CD14-positive monocyte (primary cell): ENCODE measurements at regions not wholly inside any gene's neighbourhood (a gene's known extent, or its start where the extent isn't known, plus 50 kb on each side); places are given as distances from the start of the nearest gene placed in this dataset.

Source experiments
- DNase-seq, 3 donors: peaks; one replicate each; pipeline ENCODE4 v3.0.0-alpha.2; 2011 to 2022
- H2AFZ ChIP-seq: 2 replicates; pipeline ENCODE4 v1.6.0; 2012; ENCODE audit warnings: mild to moderate bottlenecking, low read depth, low read length, inconsistent platforms; ENCODE audit not compliant: insufficient read depth, poor library complexity, severe bottlenecking
- H3K27ac ChIP-seq, 2 donors: 1 replicate in 1 of 2; 2 replicates in 1 of 2; pipeline ENCODE4 v1.5.1; 2012 to 2013; ENCODE audit warnings: low read length in 2 of 2, control low read depth in 1 of 2, inconsistent platforms in 1 of 2, low read depth in 1 of 2, mild to moderate bottlenecking in 1 of 2
- H3K27me3 ChIP-seq, 2 donors: one replicate each; pipeline versions ENCODE4 v1.6.0 to v1.6.1; 2011 to 2013; ENCODE audit warnings: low read length in 2 of 2; ENCODE audit not compliant: control insufficient read depth in 2 of 2, insufficient read depth in 2 of 2
- H3K36me3 ChIP-seq, 2 donors: replicated peaks in 1 of 2; 1 replicate in 1 of 2; 2 replicates in 1 of 2; pipeline versions ENCODE4 v1.5.1 to v1.6.1; 2012 to 2013; ENCODE audit warnings: low read length in 2 of 2, control low read depth in 1 of 2, inconsistent platforms in 1 of 2, mild to moderate bottlenecking in 1 of 2; ENCODE audit not compliant: insufficient read depth in 2 of 2, control insufficient read depth in 1 of 2
- H3K4me1 ChIP-seq, 2 donors: 1 replicate in 1 of 2; 2 replicates in 1 of 2; pipeline versions ENCODE4 v1.5.1 to v1.6.1; 2012 to 2013; ENCODE audit warnings: low read length in 2 of 2, control low read depth in 1 of 2, inconsistent platforms in 1 of 2, mild to moderate bottlenecking in 1 of 2, moderate library complexity in 1 of 2; ENCODE audit not compliant: insufficient read depth in 2 of 2, control insufficient read depth in 1 of 2
- H3K4me2 ChIP-seq: replicated peaks from 2 replicates; pipeline ENCODE3; 2012; ENCODE audit warnings: low read length, moderate library complexity, mild to moderate bottlenecking; ENCODE audit not compliant: poor library complexity, severe bottlenecking; ENCODE audit errors: extremely low read depth
- H3K4me3 ChIP-seq, 3 experiments: fragments of 200-600 bp in 1 of 3; sonication (generic) in 1 of 3; replicated peaks in 1 of 3; 1 replicate in 2 of 3; 2 replicates in 1 of 3; pipeline ENCODE4 v1.5.1; 2011 to 2013; ENCODE audit warnings: low read length in 3 of 3, mild to moderate bottlenecking in 3 of 3, control low read depth in 2 of 3, low read depth in 2 of 3, inconsistent platforms in 1 of 3, moderate library complexity in 1 of 3
- H3K79me2 ChIP-seq: 2 replicates; pipeline ENCODE4 v1.6.0; 2012; ENCODE audit warnings: mild to moderate bottlenecking, control low read depth, inconsistent platforms, low read length, moderate library complexity; ENCODE audit not compliant: insufficient read depth
- H3K9ac ChIP-seq: 2 replicates; pipeline ENCODE4 v1.6.0; 2017; ENCODE audit warnings: low read length, mild to moderate bottlenecking; ENCODE audit not compliant: insufficient read depth, poor library complexity, severe bottlenecking
- H3K9me3 ChIP-seq, 2 donors: replicated peaks in 1 of 2; 1 replicate in 1 of 2; 2 replicates in 1 of 2; pipeline versions ENCODE4 v1.5.1 to v1.6.1; 2012 to 2013; ENCODE audit warnings: low read length in 2 of 2, control low read depth in 1 of 2; ENCODE audit not compliant: control insufficient read depth in 1 of 2, insufficient read depth in 1 of 2
- H4K20me1 ChIP-seq: 2 replicates; pipeline ENCODE4 v1.6.0; 2012; ENCODE audit warnings: mild to moderate bottlenecking, low read length, control low read depth, moderate library complexity; ENCODE audit not compliant: insufficient read depth
- H3K27ac Mint-ChIP-seq, 7 donors: one replicate each; pipeline ENCODE4 v1.8.0; 2020; ENCODE audit warnings: mild to moderate bottlenecking in 7 of 7, mixed read lengths in 7 of 7, moderate library complexity in 6 of 7, inconsistent platforms in 2 of 7
- H3K27me3 Mint-ChIP-seq, 3 donors: one replicate each; pipeline ENCODE4 v1.8.0; 2021 to 2022; ENCODE audit warnings: low read depth in 3 of 3, mild to moderate bottlenecking in 3 of 3, mixed read lengths in 3 of 3, moderate library complexity in 3 of 3, inconsistent platforms in 1 of 3
- H3K36me3 Mint-ChIP-seq, 2 donors: one replicate each; pipeline ENCODE4 v1.8.0; 2020; ENCODE audit warnings: mixed read lengths in 2 of 2, inconsistent platforms in 1 of 2, mild to moderate bottlenecking in 1 of 2
- H3K4me1 Mint-ChIP-seq: one replicate; pipeline ENCODE4 v1.8.0; 2020; ENCODE audit warnings: mild to moderate bottlenecking, mixed read lengths
- H3K4me3 Mint-ChIP-seq, 2 donors: one replicate each; pipeline ENCODE4 v1.8.0; 2020; ENCODE audit warnings: mild to moderate bottlenecking in 2 of 2, mixed read lengths in 2 of 2, moderate library complexity in 1 of 2
- H3K9me3 Mint-ChIP-seq, 7 donors: one replicate each; pipeline ENCODE4 v1.8.0; 2020 to 2022; ENCODE audit warnings: mixed read lengths in 7 of 7, mild to moderate bottlenecking in 6 of 7, moderate library complexity in 6 of 7, inconsistent platforms in 2 of 7
- WGBS: methylation state at CpG from one replicate; pipeline ENCODE4 v1.1.5; 2013; ENCODE audit warnings: missing lambda C conversion rate; ENCODE audit not compliant: insufficient coverage; 5-methylcytosine and 5-hydroxymethylcytosine counted together
- intact Hi-C, 2 donors: fragments of 100-400 bp; cut with micrococcal nuclease; formaldehyde crosslinking; loops; one replicate each; pipeline versions ENCODE4 v1.15.0 to v1.15.1; 2023
- TF ChIP-seq, protein P1 (sequence below): fragments of 200-600 bp; IDR thresholded peaks from one replicate; pipeline ENCODE4 v1.8.0; 2022; ENCODE audit warnings: antibody characterized with exemption, mild to moderate bottlenecking

- Histone ChIP-seq H3K9ac (no peak overlapping the region), H3K27ac (no peak overlapping the region), H3K9me3 (peaks cover 0 to 4% of the 10 kb centered on the region in 2 donors), H2AFZ (no peak overlapping the region), H3K27me3 (no peaks in the 10 kb centered on the region), H3K4me3 (no peak overlapping the region), H4K20me1 (no peaks in the 10 kb centered on the region), H3K4me2 (no peak overlapping the region), H3K4me1 (no peaks in the 10 kb centered on the region), H3K79me2 (no peaks in the 10 kb centered on the region), H3K36me3 (no peaks in the 10 kb centered on the region)
- intact Hi-C loops = no loop called here
- H3K4me3 Mint-ChIP-seq = no peak overlapping the region
- H3K36me3 Mint-ChIP-seq = no peaks in the 10 kb centered on the region
- no peak overlapping the region for H3K27ac Mint-ChIP-seq
- no peaks in the 10 kb centered on the region for H3K27me3 Mint-ChIP-seq
- WGBS = no CpG with 5 or more reads among the region's 2 CpGs
- TF ChIP-seq, protein P1, sequence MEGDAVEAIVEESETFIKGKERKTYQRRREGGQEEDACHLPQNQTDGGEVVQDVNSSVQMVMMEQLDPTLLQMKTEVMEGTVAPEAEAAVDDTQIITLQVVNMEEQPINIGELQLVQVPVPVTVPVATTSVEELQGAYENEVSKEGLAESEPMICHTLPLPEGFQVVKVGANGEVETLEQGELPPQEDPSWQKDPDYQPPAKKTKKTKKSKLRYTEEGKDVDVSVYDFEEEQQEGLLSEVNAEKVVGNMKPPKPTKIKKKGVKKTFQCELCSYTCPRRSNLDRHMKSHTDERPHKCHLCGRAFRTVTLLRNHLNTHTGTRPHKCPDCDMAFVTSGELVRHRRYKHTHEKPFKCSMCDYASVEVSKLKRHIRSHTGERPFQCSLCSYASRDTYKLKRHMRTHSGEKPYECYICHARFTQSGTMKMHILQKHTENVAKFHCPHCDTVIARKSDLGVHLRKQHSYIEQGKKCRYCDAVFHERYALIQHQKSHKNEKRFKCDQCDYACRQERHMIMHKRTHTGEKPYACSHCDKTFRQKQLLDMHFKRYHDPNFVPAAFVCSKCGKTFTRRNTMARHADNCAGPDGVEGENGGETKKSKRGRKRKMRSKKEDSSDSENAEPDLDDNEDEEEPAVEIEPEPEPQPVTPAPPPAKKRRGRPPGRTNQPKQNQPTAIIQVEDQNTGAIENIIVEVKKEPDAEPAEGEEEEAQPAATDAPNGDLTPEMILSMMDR = no peak
- no peaks in the 10 kb centered on the region for H3K4me1 Mint-ChIP-seq
- no peak for DNase-seq
- peaks cover 0 to 8% (median 3%) of the 10 kb centered on the region in 7 donors for H3K9me3 Mint-ChIP-seq
Measured at GRCh38 chr13:105871326-105871725, 664.1 kb downstream of the EFNB2 start.

DNA sequence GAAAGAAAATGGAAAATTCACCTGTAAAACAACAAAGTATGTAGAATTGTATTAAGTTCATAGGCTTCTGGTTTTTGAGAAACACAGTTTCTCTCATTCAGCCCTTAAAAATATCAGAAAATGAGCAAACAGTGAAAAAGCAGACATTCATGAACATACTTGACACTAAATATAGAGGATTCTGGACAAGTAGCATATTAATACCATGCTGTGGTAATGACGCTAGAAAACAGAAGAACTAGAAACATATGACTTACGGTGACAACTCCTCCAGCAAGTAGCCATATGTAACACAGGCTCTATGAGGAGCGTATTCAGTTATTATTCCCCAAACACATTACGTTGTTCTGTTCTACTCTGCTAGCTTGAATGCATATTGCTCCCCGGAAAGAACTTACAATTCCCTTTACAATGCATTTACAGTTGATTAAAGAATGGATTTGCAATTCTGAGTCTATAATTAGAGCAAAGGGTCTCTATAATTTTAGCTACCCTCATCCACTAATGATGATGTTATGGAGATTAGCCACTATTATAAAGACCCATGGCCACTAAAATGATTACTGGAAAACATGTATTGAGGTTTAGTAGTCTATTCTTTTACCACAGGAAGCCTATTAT is 672.1 kb downstream of the EFNB2 start:
- TF ChIP-seq, protein P1 = no peak
- Histone ChIP-seq H3K9me3 (peaks cover 0 to 9% of the 10 kb centered on the region in 2 donors), H3K4me2 (no peak overlapping the region), H3K36me3 (no peaks in the 10 kb centered on the region), H3K9ac (no peak overlapping the region), H4K20me1 (no peaks in the 10 kb centered on the region), H3K4me3 (no peak overlapping the region), H2AFZ (no peak overlapping the region), H3K27me3 (no peaks in the 10 kb centered on the region), H3K27ac (no peak overlapping the region), H3K4me1 (no peaks in the 10 kb centered on the region), H3K79me2 (no peaks in the 10 kb centered on the region)
- WGBS = 75% methylated on average over 2 of the region's 5 CpGs
- no peaks in the 10 kb centered on the region for H3K4me1 Mint-ChIP-seq
- peaks cover 0 to 7% (median 4%) of the 10 kb centered on the region in 7 donors for H3K9me3 Mint-ChIP-seq
- H3K36me3 Mint-ChIP-seq = no peaks in the 10 kb centered on the region
- no peak overlapping the region for H3K4me3 Mint-ChIP-seq
- intact Hi-C loops = no loop called here
- peaks cover 0 to 2% (median 0%) of the 10 kb centered on the region in 3 donors for H3K27me3 Mint-ChIP-seq
- no peak for DNase-seq
- no peak overlapping the region for H3K27ac Mint-ChIP-seq
